ENCODE measurements at regions not wholly inside any gene's neighbourhood (a gene's known extent, or its start where the extent isn't known, plus 50 kb on each side); places are given as distances from the start of the nearest gene placed in this dataset.
"Not testable (repeated sequence)": the region's sequence is repeated elsewhere in the genome, so short reads cannot be mapped to it uniquely, and the experiment has no call there.

DNA sequence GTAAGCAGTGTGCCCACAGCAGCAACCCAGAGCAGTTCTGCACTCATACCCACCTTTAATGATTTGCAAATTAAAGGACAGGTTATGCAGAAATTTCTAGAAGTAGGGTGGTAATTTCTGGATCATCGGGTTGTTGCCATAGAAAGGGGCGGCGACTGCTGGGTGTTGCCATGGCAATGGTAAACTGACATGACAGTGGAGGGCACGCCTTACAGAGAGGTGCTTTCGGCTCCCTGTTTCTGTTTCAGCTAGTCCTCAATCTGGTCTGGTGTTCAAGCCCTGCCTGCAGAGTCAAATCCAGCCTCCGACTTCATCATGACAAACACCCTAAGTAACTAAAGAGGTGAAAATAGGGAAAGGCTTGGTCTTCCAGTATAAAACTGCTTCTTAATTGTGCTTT lies 667.7 kb downstream of the SOCS6 start:
- FAIRE-seq = no peak

DNA sequence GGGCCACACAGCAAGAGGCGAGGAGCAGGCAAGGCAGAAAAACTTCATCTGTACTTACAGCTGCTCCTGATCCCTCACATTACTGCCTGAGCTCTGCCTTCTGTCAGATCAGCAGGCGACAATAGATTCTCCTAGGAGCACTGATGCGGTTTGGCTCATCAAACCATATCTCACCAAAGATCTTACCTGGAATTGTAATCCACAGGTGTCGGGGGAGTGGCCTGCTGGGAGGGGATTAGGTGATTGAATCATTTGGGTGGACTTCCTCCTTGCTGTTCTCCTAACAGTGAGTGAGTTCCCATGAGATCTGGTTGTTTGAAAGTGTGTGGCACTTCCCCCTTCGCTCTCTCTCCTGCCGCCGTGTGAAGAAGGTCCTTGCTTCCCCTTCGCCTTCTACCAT lies 647.3 kb downstream of the SOCS6 start:
- FAIRE-seq = no peak

DNA sequence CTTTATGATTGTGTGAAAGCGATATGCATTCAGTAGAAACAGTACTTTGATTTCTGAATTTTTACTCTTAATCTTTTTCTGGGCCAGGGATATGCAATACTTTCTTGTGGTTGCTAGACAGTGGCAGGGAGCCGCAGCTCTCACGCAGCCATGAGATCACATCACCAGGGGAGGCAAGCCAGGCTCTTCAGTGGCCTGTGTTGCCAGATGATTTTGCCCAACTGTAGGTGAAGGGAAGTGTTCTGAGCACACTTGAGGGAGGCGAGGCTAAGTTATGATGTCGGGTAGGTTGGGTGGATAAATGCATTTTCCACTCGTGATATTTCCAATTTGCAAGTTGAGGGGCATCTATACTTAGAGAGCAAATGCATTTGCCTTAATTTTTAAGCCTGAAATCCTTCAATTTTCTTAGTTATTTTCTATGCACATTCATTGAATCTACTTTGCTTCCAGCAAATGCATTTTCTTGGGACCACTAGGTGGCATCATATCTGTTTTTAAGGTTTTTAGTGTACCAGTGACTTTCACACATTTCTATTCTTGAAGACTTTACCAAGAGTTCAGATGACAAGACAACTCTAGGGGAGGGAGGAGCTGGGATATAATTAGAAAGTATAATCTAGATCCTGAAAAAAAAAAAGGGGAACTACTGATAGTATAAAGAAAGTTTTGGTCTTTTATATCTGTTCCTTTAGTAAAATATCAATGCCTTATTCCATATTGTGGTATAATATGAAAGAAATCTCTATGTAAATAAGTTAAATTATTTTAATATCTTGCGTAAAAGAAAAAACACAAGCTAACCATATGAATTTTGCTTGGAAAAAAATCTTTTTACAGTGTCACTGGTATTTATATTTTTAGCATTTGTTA lies 643.3 kb downstream of the SOCS6 start:
- FAIRE-seq = peak; percentile 79

DNA sequence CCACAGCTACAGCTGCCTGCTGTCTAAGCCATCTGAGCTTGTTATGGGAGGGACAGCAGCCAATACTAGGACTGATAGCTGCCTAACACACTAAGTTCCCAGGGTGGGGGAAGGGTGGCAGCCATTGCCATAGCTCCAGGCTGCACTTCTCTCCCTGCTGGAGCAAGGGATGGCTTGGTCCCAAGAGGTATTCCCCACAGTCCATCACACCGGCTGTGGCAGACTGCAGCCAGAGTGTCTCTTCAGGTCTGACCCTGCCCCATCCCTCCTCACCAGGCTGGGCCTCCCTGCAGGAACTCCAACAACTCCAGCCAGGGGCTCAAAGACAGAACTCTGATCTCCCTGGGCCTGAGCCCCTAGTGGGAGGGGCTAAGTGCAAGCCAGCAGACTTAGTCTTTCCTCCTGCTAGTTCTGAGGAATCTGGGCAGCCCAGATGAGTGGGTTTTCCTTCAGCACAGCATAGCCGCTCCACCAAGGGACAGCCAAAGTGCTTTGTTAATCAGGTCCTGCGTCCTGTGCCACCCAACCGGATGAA lies 632.1 kb downstream of the SOCS6 start:
- FAIRE-seq = no peak

DNA sequence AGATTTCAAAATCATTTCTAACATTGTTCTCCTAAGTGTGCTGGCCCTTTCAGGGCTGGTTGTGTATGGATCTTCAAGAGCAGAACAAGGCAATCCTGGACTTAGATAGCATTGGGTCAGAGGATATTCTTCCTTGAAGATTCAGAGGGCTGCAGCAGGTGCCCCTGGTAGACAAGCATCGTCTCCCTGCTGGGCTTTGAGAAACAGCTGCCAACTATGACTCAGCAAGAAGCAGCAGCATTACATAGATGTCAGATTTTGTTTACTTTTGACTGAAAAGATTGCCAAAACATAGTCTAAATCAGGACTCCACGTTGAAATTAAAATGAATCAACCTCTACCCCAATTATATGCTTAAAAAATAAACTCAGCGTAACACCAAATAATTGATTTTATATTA lies 618.8 kb downstream of the SOCS6 start:
- FAIRE-seq = no peak

DNA sequence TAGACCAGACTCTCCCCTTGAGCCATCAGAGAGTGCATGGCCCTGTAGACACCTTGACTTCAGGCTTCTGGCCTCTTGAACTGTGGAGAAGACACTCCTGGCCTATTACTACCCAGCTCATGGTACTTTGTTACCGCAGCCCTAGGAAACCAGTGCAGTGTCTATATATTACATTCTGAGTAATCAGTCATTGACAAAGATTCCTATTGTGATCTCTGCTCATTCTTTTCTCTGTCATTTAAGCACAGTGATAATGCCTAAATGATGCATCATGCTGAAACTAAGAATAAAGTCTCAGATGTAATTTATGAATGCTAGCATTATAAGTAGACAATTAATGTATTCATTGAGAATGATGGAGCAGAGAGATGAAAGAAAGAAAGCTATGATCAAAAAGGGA lies 603.5 kb downstream of the SOCS6 start:
- FAIRE-seq = no peak

DNA sequence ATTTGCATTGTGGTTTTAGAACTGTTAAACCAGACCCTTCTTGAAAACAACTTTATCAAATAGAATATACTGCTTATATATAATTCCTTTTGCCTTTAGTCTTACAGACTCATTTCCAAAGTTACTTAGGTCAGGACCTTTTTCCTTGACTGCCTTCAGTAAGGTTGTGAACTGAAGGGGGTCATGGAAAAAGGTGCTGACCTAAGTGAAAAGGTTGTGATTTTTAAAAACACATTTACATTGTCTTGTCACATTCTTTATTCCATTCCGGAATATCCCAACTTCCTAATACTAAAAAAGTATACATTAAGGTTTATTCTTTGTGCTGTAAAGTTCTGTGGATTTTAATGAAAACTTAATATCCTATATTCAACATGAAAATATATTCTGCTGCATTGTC lies 581.4 kb downstream of the SOCS6 start:
- FAIRE-seq = no peak

DNA sequence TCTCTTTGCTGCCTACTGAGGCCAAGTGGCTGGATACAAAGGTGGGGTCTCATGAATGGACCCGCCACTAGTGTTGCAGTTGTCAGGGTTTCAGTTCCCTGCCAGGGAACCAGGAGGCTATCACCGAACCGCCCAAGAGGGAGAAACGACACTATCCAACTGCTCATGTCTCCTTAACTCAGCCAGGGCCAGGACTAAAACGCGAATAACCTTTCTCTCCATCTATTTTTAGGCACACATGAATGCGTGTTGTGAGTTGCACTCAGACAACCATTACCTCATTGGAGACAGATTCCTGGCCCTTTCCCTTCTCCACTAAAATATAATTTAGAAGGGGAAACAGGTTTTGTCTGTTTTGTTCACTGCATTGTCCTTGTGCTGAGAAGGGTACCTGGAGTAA lies 559.5 kb downstream of the SOCS6 start:
- FAIRE-seq = no peak

DNA sequence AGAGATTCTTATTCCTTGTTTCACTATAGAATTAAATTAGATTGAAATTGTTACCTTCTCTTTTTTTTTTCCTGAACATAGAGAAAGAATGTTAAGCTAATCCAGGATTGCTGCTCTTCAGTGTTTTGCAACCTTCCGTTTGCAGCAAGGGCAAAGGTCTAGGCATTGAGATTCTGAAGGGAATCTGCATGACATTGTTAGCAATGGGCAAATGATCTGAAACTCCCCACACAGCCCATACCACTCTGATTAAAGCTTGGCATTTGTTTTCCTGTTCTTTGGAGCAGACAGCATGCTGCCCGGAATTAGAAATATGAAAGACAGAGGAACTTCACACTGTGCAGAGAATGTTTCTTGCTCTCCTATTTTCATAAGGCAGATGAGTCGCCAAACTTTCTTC lies 551.8 kb downstream of the SOCS6 start:
- FAIRE-seq = no peak

DNA sequence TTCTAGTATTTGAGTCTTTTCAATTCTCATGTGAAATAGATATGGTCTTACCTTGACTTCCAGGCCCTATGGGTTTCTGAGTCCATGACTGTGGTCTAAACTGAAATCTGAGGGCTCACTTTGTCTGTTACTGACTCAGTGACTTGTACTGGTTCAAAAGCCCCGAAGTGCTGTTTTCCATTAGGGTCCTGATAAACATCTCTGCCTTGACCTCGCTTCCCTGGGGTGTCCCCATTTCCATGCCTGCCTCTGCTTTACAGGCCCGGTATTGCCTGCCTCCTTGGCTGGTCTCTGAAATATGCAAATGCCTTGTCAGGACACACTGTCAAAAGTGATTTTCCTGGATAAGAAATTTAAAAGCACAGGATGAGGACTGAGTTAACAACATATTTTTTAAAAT lies 538.8 kb downstream of the SOCS6 start:
- no peak for FAIRE-seq

DNA sequence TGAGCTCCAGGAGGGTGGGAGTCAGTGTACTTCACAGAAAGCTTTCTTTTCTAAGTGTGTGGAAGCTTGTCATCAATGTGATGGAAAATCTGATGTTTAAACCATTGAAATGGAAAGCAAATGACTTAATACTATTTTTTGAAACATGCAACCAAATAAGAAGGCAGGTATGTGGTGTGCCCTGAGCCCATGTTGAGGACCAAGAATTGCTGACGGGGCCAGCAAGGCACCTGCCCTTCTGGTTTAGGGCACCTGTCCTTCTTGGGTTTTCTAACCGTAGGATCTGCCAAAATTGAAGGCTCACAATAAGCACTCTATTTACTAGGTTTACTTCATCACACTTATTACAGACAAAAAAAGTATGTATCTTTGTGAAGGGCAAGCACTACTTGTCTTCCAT lies 537.7 kb downstream of the SOCS6 start:
- no peak for FAIRE-seq

DNA sequence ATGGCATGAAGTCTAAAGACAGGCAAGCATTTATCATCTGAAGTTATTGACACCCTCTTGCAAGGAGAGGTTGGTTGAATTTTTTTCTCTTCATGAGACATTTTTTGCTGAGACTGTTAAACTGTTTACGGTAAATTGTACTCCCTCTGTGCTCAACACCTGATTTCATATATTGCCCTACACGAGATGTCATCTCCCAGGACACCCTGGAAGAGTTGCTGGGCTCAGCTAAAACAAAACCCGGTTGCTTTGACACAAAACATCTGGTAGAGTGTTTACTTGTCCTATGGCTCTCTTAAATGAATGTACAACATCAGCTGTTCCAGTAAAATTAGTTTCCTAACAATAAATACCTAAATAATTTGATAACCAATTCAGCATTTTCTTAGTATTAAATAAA lies 533.8 kb downstream of the SOCS6 start:
- no peak for FAIRE-seq

DNA sequence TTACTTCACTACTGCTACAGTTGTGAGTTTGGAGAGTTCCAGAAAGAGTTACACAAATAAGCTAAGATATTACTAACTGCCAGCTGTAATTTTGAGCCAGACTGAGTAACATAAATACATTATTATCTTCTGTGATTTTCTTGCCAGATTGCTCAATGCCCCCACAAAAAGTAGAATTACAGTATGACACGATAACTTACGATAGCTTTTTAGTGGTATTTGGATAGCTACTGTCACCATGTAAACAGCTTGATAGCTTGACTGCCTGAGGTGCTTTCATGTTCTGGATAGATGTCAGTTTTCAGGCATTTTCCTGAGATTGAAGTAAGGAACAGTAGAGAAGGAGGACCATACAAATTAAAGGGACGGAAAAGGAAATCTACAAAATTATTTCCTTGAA lies 533.3 kb downstream of the SOCS6 start:
- FAIRE-seq = no peak

DNA sequence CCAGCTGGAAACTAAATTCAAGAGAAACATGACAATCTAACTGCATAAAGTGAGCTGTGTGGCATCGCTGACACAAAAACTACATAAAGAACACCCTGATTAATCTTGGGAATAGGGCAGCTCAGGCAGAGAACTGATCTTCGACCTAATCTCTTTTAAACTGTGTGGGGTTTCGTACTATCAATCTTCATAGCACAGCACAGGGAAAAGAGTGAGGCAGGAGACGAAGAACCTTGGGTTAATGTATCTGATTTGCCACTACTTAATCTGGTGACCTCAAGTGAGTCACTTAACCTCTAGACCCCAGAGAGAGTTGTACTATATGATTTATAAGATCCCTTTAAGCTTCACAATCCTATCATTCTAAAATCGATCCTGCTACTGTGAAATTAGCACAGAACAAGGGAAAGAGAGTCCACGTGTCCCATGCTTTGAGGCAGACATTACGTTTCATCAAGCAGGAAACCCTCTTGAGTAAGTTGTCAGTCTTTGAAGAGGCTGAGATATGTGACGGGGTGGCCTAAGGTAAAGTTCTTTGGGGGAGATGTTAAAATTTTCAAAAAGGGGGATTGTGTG lies 519.7 kb downstream of the SOCS6 start:
- FAIRE-seq = no peak

DNA sequence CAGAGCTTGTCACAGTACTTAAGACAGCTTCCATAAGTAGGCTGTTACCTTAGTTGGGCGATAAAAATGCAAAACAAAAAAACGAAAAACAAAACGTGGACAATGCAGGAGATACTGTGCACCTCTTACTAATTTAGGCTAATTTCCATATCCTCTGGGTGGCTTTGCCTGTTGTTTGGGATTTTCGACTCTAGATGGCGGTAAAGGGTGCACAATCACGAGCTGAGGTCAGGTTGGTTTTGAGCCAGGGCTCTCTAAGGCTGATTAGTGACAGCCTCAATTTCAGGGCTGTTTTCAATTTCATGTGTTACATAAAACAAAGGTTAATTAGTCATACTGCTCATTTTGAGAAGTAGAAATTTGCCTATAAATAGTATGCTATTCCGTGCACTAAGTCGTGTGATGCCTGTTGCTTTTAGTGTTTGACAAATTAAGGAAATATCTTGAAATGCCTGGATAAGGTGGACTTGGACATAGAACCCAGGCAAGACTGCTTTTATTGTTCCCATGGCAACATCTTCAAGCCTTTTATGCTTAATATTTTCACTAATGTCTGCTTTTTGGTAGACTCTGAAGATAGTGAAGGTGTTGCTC lies 493.1 kb downstream of the SOCS6 start:
- peak; percentile 39 for FAIRE-seq

DNA sequence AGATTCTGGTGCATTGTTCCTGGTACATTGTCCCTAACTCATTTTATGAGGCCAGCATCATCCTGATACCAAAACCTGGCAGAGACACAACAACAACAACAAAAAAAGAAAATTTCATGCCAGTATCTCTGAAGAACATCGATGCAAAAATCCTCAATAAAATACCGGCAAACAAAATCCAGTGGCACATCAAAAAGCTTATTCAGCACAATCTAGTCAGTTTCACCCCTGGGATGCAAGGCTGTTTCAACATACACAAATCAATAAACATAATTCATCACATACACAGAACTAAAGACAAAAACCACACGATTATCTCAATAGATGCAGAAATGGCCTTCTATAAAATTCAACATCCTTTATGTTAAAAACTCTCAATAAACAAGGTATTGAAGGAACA lies 477.4 kb downstream of the SOCS6 start:
- not testable (repeated sequence) for FAIRE-seq

DNA sequence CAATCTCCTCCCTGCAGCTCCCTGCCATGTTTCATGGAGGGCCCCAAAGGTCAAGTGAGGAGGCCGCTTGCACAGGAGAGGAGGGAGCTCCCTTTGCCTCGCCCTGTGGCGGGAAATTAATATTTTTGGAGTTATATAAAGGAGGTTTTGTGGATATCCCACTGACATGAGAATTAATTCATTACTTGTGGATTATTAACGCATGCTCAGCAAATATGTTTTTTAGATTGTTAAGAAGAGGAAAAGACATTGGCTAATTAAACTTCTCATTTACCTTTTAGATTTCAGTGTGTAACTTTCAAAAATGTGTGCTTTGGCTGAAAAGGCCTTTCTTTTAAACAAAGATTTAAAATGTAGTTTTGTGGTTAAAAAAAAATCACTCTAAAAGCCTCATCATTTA lies 474.0 kb downstream of the SOCS6 start:
- no peak for FAIRE-seq

DNA sequence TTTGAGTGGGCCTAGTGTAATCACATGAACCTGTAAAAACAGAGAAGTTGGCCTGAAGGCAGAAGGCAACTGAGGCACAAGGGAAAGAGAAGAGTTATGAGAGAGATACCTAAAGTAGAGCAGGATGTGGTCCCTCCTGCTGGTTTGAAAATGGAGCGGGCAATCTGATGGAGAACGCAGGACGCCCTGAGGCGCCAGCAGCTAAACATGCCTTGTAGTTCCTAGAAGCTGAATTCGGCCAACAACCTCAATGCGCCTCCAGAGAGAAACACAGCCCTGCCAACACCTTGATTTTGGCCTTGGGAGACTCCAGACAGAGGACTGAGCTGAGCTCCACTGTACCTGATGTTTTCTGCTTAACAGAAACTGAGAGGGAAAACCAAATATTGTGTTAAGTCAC lies 469.9 kb downstream of the SOCS6 start:
- FAIRE-seq = no peak

DNA sequence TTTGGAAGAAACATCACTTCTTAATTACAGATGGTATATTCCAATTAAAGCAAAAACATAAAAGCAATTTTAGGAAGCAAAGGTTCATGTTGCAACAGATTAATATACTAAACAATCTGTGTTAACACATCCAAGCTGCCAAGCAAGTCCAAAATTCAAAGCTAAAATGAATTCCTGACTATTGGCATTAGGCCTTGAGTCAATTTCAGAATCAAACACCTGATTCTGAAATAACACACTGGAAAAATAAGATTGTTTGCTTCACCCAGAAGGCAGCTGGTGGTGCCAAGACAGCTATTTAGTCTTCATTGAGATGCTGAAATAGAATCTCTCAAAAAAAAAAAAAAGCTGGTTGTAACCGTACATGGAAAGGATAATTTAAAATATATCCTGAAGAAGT lies 465.6 kb downstream of the SOCS6 start:
- no peak for FAIRE-seq

DNA sequence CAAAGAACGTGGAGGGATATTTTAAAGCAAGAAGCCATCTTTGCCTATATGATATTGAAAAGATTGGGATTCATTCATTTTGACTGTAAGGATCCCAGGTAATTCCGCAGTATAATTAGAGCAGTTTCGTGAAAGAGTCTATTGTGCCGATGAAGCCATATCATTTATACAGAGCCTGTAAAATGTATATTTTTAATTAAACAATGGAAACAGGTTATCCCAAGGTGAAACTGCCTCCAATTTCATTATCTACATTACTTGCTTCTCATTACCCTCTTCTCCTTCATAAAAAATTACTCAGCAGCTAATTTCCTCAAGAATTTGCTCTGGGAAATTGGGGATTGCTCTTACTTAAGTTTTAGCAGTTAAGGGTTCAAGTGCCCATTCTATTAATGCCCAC lies 444.1 kb downstream of the SOCS6 start:
- no peak for FAIRE-seq

DNA sequence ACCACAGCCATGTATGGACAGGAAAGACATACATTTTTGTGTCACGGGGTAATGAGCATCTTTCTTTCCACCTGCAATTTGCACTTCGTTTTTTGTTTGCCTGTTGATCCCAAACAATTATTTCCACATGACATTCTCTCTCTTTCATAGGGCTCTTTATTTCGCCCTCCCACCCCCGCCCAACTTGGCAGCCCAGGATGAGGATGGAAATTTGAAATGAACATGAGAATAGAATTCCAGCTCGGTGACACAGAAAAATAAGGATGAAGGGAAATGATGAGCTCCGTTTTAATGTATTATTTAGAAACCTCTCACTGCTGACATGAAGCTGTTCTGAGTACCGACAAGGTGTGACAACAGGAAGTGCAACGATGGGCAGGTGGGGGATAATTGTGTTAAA lies 443.3 kb downstream of the SOCS6 start:
- FAIRE-seq = no peak

DNA sequence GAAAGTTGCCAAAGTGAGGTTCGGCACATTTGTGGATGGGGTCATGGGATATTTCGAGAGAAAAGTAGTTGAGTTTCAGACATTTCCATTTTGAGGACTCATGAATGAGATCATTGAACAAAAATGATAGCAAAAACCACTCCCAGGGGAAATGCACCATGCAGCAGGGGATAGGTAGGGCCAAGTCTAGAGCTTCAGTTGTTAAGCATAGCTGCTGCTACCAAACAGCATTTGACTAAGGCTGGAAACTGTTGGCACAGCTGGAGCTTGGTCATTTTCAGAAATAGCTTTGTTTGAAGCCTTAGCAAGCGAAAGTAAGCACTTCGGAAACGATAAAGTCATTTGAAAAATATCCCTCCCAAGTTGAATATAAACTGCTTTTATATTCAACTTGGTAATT lies 431.8 kb downstream of the SOCS6 start:
- FAIRE-seq = no peak

DNA sequence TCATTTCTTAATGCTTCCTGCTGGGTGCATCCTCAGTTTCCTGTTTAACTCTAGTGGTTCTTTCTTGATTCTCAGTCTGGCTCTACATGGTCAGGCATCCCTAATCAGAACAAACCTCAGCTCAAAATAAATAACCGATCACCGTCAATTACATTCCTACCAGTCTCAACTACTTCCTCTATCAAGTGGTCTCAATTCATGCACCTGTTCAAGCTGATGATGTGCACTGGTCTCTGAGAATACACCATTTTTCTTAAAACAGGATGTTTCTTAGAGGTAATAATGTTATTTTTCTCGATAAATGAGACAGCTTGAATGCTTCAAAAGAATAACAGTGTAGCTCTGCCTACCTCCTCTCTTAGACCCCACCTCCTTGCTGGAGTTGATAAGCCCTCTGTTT lies 420.9 kb downstream of the SOCS6 start:
- no peak for FAIRE-seq

DNA sequence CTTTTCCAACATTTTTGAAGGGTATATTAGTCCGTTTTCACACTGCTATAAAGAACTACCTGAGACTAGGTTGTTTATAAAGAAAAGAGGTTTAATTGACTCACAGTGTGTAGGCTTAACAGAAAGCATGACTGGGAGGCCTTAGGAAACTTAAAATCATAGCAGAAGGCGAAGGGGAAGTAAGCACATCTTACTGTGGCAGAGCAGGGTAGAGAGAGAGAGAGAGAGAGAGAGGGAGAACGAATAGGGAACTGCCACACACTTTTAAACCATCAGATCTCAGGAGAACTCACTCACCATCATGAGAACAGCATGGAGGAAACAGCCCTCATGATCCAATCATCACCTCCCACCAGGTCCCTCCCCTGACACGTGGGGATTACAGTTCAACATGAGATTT lies 420.3 kb downstream of the SOCS6 start:
- no peak for FAIRE-seq
